Mesendoderm (in vitro differentiated cells): ENCODE measurements at regions not wholly inside any gene's neighbourhood (a gene's known extent, or its start where the extent isn't known, plus 50 kb on each side); places are given as distances from the start of the nearest gene placed in this dataset.

Experiments
- DNase-seq: peaks from one replicate; pipeline ENCODE4 v3.0.0; 2013
- H2AK5ac ChIP-seq: 2 replicates; pipeline ENCODE4 v1.6.1; 2013; ENCODE audit warnings: low read length, inconsistent platforms
- H2BK120ac ChIP-seq: 2 replicates; pipeline ENCODE4 v1.6.1; 2013; ENCODE audit warnings: low read depth, mild to moderate bottlenecking, low read length, moderate library complexity, mixed read lengths
- H2BK15ac ChIP-seq: replicated peaks from 2 replicates; pipeline ENCODE4 v1.6.1; 2013; ENCODE audit warnings: low read depth, mild to moderate bottlenecking, moderate library complexity
- H2BK5ac ChIP-seq: 2 replicates; pipeline ENCODE4 v1.6.1; 2013; ENCODE audit warnings: low read length, inconsistent platforms
- H3K18ac ChIP-seq: 2 replicates; pipeline ENCODE4 v1.6.1; 2013; ENCODE audit warnings: mild to moderate bottlenecking, low read length, mixed read lengths
- H3K23ac ChIP-seq: one replicate; pipeline ENCODE4 v1.6.1; 2013; ENCODE audit warnings: low read length
- H3K27ac ChIP-seq: 2 replicates; pipeline ENCODE4 v1.5.1; 2013; ENCODE audit warnings: low read depth, mild to moderate bottlenecking, inconsistent platforms, low read length, moderate library complexity
- H3K27me3 ChIP-seq: 2 replicates; pipeline ENCODE4 v1.6.1; 2013; ENCODE audit warnings: low read length, control low read depth, mild to moderate bottlenecking, inconsistent platforms; ENCODE audit not compliant: insufficient read depth, poor library complexity
- H3K36me3 ChIP-seq: 2 replicates; pipeline ENCODE4 v1.6.1; 2013; ENCODE audit warnings: low read length, inconsistent platforms; ENCODE audit not compliant: control insufficient read depth, insufficient read depth
- H3K4ac ChIP-seq: one replicate; pipeline ENCODE4 v1.6.1; 2013; ENCODE audit warnings: low read depth, mild to moderate bottlenecking, low read length, moderate library complexity
- H3K4me1 ChIP-seq: 2 replicates; pipeline ENCODE4 v1.6.1; 2013; ENCODE audit warnings: low read depth, low read length, inconsistent platforms; ENCODE audit not compliant: control insufficient read depth
- H3K4me2 ChIP-seq: 2 replicates; pipeline ENCODE4 v1.6.1; 2013; ENCODE audit warnings: low read length
- H3K4me3 ChIP-seq: 2 replicates; pipeline ENCODE4 v1.5.1; 2013; ENCODE audit warnings: mild to moderate bottlenecking, low read length
- H3K56ac ChIP-seq: one replicate; pipeline ENCODE4 v1.6.1; 2013; ENCODE audit warnings: low read length
- H3K79me1 ChIP-seq: 2 replicates; pipeline ENCODE4 v1.6.1; 2013; ENCODE audit warnings: low read length, inconsistent platforms
- H3K79me2 ChIP-seq: 2 replicates; pipeline ENCODE4 v1.6.1; 2013; ENCODE audit warnings: mild to moderate bottlenecking, low read length; ENCODE audit not compliant: control insufficient read depth, insufficient read depth
- H3K9ac ChIP-seq: 2 replicates; pipeline ENCODE4 v1.6.1; 2013; ENCODE audit warnings: low read length, inconsistent platforms
- H4K5ac ChIP-seq: one replicate; pipeline ENCODE4 v1.6.1; 2013; ENCODE audit warnings: low read length
- H4K8ac ChIP-seq: one replicate; pipeline ENCODE4 v1.6.1; 2013; ENCODE audit warnings: low read depth, mild to moderate bottlenecking, control low read depth, low read length, moderate library complexity
- WGBS: extraction: QIAGEN DNeasy Blood & Tissue Kit; methylation state at CpG from one replicate; pipeline ENCODE4 v1.1.7; 2013; ENCODE audit warnings: low lambda C conversion rate, missing lambda C conversion rate; ENCODE audit not compliant: insufficient coverage; ENCODE audit errors: extremely low coverage; 5-methylcytosine and 5-hydroxymethylcytosine counted together

GRCh38 chr3:139284221-139284620 lies 59.6 kb upstream of the MRPS22 start:
- no peaks in the 10 kb centered on the region for H3K4me1 ChIP-seq
- H2BK120ac ChIP-seq, result no peak overlapping the region
- no peak overlapping the region for H3K4me2 ChIP-seq
- no peak overlapping the region for H3K9ac ChIP-seq
- no peak overlapping the region for H4K8ac ChIP-seq
- H3K27ac ChIP-seq, result no peak overlapping the region
- no peak for DNase-seq
- no peaks in the 10 kb centered on the region for H3K36me3 ChIP-seq
- H3K18ac ChIP-seq, result no peak overlapping the region
- H4K5ac ChIP-seq, result no peak overlapping the region
- H3K56ac ChIP-seq, result no peak overlapping the region
- H3K79me2 ChIP-seq, result no peaks in the 10 kb centered on the region
- H3K4ac ChIP-seq, result no peak overlapping the region
- no peak overlapping the region for H2BK5ac ChIP-seq
- no peak overlapping the region for H2AK5ac ChIP-seq
- H3K4me3 ChIP-seq, result no peak overlapping the region
- no peak overlapping the region for H3K23ac ChIP-seq
- WGBS, result no CpG with 5 or more reads among the region's 4 CpGs
- no peaks in the 10 kb centered on the region for H3K79me1 ChIP-seq
- H3K27me3 ChIP-seq, result no peaks in the 10 kb centered on the region
- no peak overlapping the region for H2BK15ac ChIP-seq

- Histone ChIP-seq H3K4me3 (no peak overlapping the region), H2BK15ac (no peak overlapping the region), H3K4ac (no peak overlapping the region), H3K4me1 (no peaks in the 10 kb centered on the region), H4K5ac (no peak overlapping the region), H3K56ac (no peak overlapping the region), H3K9ac (no peak overlapping the region), H3K27ac (no peak overlapping the region), H3K36me3 (no peaks in the 10 kb centered on the region), H2AK5ac (no peak overlapping the region), H3K79me1 (no peaks in the 10 kb centered on the region), H3K18ac (no peak overlapping the region), H3K4me2 (no peak overlapping the region), H2BK120ac (no peak overlapping the region), H3K27me3 (no peaks in the 10 kb centered on the region), H3K79me2 (no peaks in the 10 kb centered on the region), H2BK5ac (no peak overlapping the region), H4K8ac (no peak overlapping the region), H3K23ac (no peak overlapping the region)
- DNase-seq, result no peak
- no CpG with 5 or more reads among the region's 2 CpGs for WGBS
These were observed 58.1 kb upstream of the MRPS22 start for GRCh38 chr3:139285691-139286090.

GRCh38 chr3:139286241-139286640 lies 57.6 kb upstream of the MRPS22 start:
- Histone ChIP-seq H3K36me3 (no peaks in the 10 kb centered on the region), H3K79me2 (no peaks in the 10 kb centered on the region), H2BK5ac (no peak overlapping the region), H3K27me3 (no peaks in the 10 kb centered on the region), H2BK15ac (no peak overlapping the region), H2AK5ac (no peak overlapping the region), H3K56ac (no peak overlapping the region), H3K4me1 (no peaks in the 10 kb centered on the region), H3K4me3 (no peak overlapping the region), H3K23ac (no peak overlapping the region), H3K4ac (no peak overlapping the region), H4K5ac (no peak overlapping the region), H3K27ac (no peak overlapping the region), H3K9ac (no peak overlapping the region), H3K18ac (no peak overlapping the region), H3K79me1 (no peaks in the 10 kb centered on the region), H3K4me2 (no peak overlapping the region), H4K8ac (no peak overlapping the region), H2BK120ac (no peak overlapping the region)
- WGBS, result no CpG with 5 or more reads among the region's 5 CpGs
- no peak for DNase-seq

- Histone ChIP-seq H3K56ac (no peak overlapping the region), H4K5ac (no peak overlapping the region), H2BK120ac (no peak overlapping the region), H3K4me2 (no peak overlapping the region), H3K18ac (no peak overlapping the region), H3K79me1 (no peaks in the 10 kb centered on the region), H3K9ac (no peak overlapping the region), H2BK5ac (no peak overlapping the region), H3K27me3 (no peaks in the 10 kb centered on the region), H2BK15ac (no peak overlapping the region), H2AK5ac (no peak overlapping the region), H4K8ac (no peak overlapping the region), H3K4ac (no peak overlapping the region), H3K23ac (no peak overlapping the region), H3K36me3 (no peaks in the 10 kb centered on the region), H3K79me2 (no peaks in the 10 kb centered on the region), H3K4me3 (no peak overlapping the region), H3K4me1 (no peaks in the 10 kb centered on the region), H3K27ac (no peak overlapping the region)
- DNase-seq, result no peak
- no CpG with 5 or more reads among the region's 7 CpGs for WGBS
These were observed 57.0 kb upstream of the MRPS22 start for GRCh38 chr3:139286825-139287224.

- WGBS, result no CpG with 5 or more reads among the region's 4 CpGs
- Histone ChIP-seq H2AK5ac (no peak overlapping the region), H4K8ac (no peak overlapping the region), H3K27me3 (no peaks in the 10 kb centered on the region), H3K23ac (no peak overlapping the region), H3K9ac (no peak overlapping the region), H2BK120ac (no peak overlapping the region), H3K4me1 (no peaks in the 10 kb centered on the region), H3K27ac (no peak overlapping the region), H3K4ac (no peak overlapping the region), H2BK15ac (no peak overlapping the region), H3K36me3 (no peaks in the 10 kb centered on the region), H3K4me2 (no peak overlapping the region), H3K79me2 (no peaks in the 10 kb centered on the region), H2BK5ac (no peak overlapping the region), H3K18ac (no peak overlapping the region), H3K56ac (no peak overlapping the region), H4K5ac (no peak overlapping the region), H3K4me3 (no peak overlapping the region), H3K79me1 (no peaks in the 10 kb centered on the region)
- no peak for DNase-seq
These were observed 56.3 kb upstream of the MRPS22 start for GRCh38 chr3:139287557-139287956.

GRCh38 chr3:139288266-139288821 lies 55.5 kb upstream of the MRPS22 start:
- no peak overlapping the region for H2BK5ac ChIP-seq
- H4K5ac ChIP-seq, result no peak overlapping the region
- no peak overlapping the region for H3K23ac ChIP-seq
- H3K4ac ChIP-seq, result no peak overlapping the region
- H2BK120ac ChIP-seq, result no peak overlapping the region
- H2BK15ac ChIP-seq, result no peak overlapping the region
- no peaks in the 10 kb centered on the region for H3K36me3 ChIP-seq
- H3K4me3 ChIP-seq, result no peak overlapping the region
- H4K8ac ChIP-seq, result no peak overlapping the region
- H3K79me1 ChIP-seq, result no peaks in the 10 kb centered on the region
- no peak overlapping the region for H3K56ac ChIP-seq
- H3K79me2 ChIP-seq, result no peaks in the 10 kb centered on the region
- WGBS, result no CpG with 5 or more reads among the region's 8 CpGs
- no peaks in the 10 kb centered on the region for H3K4me1 ChIP-seq
- no peak for DNase-seq
- H3K4me2 ChIP-seq, result no peak overlapping the region
- H3K18ac ChIP-seq, result no peak overlapping the region
- H2AK5ac ChIP-seq, result no peak overlapping the region
- no peak overlapping the region for H3K9ac ChIP-seq
- no peak overlapping the region for H3K27ac ChIP-seq
- no peaks in the 10 kb centered on the region for H3K27me3 ChIP-seq
